Non-pigmented ciliary epithelial cell (primary cell): ENCODE measurements at regions not wholly inside any gene's neighbourhood (a gene's known extent, or its start where the extent isn't known, plus 50 kb on each side); places are given as distances from the start of the nearest gene placed in this dataset.
"Not testable (repeated sequence)": the region's sequence is repeated elsewhere in the genome, so short reads cannot be mapped to it uniquely, and the experiment has no call there.

Experiments
- DNase-seq: peaks from one replicate; pipeline ENCODE4 v3.0.0-alpha.2; 2010; ENCODE audit warnings: low read depth

DNA sequence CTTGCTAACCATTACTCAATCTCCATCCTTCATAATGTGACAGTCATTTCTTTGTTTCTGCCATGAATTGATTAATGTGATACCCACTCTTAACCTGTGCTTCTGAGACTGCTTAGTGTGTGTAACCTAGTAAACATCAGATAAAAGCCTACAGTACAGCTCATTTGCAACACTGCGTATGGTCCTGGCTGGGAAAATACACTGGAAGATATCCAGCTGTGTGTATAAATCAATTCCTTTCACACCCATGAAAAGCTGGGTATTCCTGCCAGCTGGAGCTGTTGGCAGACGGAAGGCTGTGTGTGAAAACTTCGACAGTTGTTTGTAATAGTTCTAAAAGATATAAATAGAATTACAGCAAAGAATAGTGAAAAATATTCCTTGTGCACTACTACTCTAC is 509.2 kb downstream of the FRK start:
- DNase-seq = no peak

DNA sequence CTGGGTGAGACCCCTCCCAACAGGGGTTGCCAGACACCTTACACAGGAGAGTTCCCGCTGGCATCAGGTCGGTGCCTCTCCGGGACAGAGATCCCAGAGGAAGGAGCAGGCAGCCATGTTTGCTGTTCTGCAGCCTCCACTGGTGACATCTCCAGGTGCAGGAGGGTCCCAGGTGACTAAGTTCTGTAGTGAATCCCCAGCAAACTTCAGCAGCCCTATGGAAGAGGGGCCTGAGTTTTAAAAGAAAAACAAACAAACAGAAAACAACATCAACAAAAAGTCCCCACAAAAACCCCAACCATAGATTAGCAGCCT is 515.1 kb downstream of the FRK start:
- DNase-seq = no peak

DNA sequence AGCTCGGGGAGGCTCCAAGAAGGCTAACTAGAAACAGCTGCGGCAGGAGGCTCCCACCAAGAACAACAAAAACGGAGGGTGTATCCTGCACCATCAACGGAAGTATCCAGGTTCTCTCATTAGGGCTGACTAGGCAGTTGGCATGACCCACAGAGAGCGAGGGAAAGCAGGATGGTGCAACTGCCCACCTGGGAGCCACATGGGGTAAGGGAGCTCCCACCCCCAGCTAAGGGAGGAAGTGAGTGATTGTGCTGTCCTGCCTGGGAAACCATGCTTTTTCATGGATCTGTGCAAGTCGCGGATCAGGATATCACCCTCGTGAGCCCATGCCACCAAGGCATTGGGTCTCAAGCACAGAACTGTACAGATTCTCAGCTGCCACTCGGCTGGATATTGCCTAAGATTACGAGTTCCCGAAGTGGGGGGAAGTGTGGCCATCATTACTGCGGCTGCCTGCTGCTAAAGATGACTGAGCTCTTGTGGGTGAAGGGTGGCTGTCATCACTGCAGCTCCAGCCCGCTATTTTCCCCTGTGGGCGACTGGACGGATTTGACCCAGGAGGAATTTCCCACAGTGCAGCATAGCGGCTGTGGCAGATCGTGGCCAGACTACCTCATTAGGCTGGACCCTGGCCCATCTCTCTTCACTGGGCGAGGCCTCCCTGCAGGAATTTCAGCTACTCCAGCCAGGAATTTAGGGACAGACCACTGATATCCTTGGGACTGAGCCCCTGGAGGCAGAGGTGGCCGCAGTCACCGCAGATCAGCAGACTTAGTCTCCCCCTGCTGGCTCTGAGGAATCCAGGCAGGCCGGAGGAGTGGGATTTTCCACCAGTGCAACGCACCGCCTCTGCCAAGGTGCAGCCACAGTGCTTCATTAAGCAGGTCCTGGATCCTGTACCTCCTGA is 515.7 kb downstream of the FRK start:
- no peak for DNase-seq

DNA sequence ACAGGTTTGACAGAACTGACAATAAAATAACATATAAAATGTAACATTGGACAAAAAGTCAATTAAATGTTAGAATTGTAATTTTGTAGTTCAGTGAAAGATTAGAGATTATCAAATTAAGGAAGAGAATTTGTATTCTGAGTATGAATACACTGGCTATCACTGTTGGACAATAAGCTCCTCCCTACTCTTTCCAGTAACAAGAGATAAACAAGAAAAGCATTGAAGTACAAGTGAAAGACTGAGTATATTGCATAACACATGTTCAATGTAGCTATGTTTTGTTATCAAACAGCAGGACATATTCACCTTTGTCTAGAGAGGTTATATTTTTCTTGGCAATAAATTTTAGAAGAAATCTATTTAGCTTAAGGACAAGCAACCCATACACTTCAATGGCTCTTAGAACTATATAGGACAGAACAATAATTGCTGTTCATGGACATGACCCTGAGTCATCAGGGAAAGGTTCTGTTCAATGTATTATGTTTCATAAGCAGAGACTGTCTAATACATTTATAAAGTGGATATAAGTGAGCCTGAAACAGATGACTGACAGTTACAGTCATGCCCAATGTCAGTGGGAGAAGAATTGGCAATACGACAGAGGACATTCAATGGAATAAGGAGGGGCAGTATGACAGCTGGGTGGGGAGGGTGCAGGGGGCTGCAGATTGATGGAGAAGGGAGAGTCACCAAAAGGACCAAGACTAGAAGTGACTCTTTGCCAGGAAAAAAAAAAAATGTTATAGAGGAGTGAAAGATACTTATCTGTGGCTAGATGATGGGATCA is 520.4 kb downstream of the FRK start:
- no peak for DNase-seq

DNA sequence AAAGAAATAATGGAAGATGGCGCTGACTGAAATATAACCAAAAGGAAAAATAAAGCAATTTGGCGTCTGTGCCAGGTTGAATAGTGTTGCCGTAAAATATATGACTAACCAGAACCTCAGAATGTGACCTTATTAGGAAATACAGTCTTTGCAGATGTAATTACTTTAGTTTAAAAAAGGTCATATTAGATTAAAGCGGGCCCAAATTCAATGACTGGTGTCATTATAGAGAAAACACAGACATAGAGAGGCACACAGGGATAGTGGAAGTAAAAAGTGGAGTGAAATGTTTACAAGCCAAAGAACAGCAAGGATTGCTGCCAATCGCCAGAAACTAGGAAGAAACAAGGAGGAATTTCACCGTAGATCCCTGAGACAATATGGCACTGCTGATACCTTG is 521.2 kb downstream of the FRK start:
- DNase-seq = no peak

DNA sequence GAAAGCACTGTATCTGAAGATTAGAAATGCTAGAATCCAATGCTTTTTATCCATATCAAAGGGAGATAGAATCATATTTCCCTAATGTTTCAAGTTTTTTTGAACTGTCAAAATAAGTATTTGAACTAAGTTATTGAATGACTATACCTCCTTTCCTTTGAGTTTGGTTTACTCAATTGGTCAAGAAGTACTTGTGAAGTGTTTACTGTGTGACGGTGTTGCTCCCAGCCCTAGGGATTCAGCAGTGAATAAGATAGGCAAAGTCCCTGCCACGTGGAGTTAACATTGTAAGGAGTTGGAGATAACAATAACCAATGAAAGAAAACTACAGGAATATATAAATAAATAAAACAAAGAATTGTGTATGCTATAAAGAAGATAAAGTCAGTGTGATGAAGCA is 535.9 kb downstream of the FRK start:
- no peak for DNase-seq

DNA sequence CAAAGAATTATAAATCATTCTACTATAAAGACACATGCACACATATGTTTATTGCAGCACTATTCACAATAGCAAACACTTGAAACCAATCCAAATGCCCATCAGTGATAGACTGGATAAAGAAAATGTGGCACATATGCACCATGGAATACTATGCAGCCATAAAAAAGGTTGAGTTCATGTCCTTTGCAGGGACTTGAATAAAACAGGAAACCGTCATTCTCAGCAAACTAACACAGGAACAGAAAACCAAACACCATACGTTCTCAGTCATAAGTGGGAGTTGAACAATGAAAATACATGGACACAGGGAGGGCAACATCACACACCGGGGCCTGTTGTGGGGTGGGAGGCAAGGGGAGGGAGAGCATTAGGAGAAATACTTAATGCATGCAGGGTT is 538.9 kb downstream of the FRK start:
- not testable (repeated sequence) for DNase-seq

DNA sequence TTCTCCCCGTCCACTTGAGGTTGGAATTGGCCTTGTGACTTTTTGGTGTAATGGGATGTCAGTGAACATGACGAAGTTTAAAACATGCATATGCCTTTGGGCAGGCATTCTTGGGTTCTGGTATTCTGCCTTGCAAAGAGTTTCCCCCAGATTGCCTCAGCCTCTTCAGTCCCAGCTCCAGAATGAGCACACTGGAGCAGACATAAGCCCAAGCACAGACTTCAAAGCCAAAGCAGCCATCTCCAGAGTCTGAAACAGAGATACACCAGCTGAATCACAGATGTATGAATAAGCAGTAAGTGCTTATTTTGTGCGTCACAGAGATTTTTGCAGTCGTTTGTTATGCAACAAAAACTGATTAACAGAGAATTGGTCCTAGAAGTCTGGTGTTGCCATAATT is 546.0 kb downstream of the FRK start:
- no peak for DNase-seq

DNA sequence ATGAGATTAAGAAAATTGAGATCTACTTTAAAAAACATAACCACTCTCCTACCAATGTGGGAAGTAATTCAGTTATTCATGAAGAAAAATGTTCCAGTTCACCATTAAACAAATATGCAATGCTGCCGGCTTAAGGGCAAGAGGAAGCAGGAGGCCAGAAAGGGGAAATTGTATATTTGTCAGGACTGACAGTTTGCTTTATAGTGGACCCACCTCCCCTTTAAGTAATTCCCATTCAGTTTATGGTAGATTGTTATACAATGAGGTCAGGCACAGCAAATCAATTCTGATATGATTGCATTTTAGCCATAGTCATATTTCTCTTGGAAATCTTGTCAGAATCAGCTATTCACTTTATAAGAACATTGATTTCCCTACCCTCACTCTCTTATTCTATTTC is 547.8 kb downstream of the FRK start:
- no peak for DNase-seq

DNA sequence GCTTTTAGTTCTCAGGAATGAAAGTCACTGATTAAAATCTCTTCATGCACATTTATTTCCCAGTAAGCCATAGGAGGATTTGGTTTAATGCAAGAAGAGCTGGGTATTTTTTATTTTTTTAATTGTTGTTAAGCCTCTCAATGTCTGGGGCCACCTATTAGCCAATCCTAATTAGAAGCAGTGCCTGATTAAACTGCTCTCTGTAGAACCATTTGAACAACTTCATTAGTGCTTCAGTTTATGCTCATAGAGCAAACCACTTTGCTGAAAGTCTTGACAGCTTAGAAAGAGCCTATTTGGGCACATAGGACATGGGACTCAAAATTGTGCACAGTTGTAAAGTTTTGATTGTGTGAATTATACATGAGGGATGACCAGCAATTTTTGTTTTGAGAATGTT is 548.9 kb downstream of the FRK start:
- no peak for DNase-seq

DNA sequence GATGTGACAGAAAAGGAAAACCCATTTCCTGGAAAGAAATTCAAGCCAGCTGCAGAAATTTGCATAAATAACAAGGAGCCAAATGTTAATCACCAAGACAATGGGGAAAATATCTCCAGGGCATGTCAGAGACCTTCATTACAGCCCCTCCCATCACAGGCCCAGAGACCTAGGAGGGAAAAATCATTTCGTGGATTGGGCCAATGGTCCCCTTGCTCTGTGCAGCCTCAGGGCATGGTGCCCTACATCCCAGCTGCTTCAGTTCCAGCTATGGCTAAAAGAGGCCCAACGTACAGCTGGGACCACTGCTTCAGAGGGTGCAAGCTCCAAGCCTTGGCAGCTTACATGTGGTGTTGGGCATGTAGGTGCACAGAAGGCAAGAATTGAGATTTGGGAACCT is 558.3 kb downstream of the FRK start:
- not testable (repeated sequence) for DNase-seq

DNA sequence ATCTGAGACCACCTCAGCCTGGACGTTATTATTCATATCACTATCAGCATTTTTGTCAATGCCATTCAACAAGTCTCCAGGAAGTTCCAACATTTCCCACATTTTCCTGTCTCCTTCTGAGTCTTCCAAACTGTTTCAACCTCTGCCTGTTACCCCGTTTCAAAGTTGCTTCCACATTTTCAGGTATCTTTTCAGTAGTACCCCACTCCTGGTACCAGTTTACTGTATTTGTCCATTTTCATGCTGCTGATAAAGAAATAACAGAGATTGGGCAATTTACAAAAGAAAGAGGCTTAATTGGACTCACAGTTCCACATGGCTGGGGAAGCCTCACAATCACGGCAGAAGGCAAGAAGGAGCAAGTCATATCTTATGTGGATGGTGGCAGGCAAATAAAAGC is 565.5 kb downstream of the FRK start:
- no peak for DNase-seq

DNA sequence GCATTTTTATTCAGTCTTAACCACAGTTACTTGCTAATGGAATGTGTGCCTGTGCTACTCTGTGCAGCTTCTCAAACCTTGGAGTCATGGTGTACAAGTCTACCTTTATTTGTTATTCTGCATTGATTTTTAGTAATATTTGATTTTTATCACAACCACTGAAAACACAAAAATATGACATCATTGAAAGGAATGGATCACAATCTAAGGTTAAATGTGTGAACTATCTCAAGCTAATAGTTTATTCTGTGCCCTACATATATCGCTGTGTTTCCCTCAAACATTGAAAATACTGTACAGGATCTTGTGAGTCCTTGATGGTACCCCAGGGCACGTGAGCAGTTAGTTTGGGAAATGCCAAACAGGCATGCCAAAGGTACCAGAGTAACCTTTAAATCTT is 573.4 kb downstream of the FRK start:
- no peak for DNase-seq

DNA sequence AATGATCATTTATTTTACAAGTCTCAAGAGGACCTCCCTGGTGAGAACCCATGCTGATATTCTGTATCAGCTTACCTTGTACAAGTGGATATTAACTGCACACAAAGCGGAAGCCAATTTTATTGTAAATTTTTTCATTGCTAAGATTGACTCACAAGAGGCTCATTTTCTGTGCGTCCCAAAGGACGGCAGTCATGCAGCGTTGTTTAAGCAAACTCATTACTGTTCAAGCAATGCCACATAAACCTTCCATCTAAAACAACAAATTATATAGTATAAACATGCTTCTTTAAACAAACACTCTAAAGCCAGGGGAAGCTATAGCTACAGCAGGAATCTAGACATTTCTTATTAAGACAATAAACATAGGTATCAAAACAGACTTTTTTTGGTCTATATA is 575.3 kb downstream of the FRK start:
- no peak for DNase-seq

DNA sequence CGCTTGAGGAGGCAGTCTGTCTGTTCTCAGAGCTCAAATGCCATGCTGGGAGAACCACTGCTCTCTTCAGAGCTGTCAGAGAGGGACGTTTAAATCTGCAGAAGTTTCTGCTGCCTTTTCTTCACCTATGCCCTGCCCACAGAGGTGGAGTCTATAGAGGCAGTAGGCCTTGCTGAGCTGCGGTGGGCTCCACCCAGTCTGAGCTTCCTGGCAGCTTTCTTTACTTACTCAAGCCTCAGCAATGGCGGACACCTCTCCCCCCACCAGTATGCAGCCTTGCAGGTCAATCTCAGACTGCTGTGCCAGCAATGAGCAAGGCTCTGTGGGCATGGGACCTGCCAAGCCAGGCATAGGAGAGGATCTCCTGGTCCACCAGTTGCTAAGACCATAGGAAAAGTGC is 580.1 kb downstream of the FRK start:
- not testable (repeated sequence) for DNase-seq

DNA sequence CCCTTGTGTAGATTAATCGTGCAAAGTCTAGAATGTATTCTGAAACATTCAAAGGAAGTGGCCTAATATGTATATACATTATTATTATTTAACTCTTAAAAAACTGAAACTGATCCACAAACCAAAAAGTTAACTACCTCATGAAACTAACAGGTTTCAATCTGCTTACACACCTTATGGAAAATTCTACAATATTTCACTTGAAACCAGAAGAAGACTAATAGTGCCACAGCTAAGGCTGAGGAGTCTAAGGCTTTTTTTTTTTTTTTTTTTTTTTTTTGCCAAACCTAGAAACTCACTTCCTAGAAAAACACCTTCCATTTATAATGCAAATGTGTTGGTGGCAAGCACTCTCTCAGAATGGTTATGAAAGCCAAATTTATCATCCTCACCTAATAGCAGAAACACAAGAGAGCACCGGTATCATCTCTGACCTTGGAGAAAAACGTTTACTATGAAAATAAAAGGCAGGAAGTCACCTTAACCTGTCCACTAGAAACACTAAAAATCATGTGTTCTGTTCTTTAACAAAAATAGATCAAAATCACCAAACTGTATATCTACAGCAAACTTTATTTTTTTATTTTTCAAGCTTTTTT is 586.1 kb downstream of the FRK start:
- DNase-seq = no peak

DNA sequence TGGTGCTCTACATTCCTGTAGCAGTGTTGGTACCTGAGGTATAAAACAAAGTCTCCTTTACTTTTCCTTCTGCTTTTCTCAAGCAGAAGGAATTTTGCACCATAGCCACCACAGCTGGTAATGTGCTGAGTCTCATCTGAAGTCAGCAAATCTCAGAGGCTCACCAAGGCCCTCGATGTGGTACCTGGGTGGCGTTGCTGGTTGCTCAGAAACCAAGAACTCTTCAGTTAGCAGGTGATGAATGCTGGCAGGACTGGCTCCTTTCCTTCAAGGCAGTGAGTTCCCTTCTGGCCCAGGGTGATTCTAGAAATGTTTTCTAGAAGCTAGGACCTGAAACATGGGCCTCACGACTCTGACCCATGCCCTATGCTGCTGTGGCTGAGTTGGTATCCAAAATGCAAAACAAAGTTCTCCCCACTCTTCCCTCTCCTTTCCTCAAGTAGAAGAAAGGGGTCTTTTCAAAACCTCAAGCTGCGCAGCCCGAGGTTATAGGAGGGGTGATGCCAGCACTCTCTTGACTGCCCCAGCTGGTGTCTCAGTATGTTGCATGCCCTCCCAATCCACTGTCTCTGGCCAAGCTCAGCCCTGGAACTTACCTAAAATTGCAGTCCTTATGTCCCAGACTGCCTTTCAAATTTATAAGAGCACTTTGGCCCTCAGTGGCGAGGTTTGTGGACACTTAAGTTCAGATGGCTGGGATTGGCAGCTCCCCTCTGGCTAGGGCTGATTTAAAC is 592.3 kb downstream of the FRK start:
- no peak for DNase-seq

DNA sequence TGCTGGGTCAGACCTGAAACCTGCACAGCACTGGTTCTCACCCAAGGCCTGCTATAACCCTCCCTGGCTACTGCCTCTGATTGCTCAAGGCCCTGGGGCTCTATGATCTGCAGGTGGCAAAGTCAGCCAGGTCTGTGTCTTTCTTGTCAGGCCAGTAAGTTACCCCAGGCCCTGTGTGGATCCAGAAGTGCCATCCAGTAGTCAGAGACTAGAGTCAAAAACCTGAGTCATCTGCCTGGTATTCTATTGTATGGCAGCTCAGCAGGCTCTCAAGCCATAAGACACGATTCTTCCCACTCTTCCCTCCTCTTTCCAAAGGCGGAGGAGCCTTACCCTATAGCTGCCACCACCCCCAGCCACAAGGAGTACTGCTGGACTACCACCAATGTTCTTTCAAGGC is 593.0 kb downstream of the FRK start:
- DNase-seq = no peak

DNA sequence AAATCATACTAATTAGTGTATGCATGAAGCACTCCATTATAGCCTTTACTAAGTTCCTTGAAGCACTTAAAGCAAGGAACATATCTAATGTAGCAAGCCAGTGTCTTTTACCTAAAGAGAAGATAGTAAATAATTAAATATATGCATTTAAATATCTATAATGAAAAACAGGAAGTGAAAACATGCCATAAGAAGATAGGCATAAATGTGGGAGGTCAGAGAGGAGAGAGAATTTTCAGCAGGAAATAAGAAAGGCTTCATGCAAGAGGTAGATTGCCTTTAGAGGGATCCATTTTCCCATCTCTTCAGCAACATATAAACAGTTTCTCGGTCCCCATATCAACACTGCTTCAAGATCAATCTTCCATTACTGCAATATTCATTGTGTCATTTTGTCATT is 599.8 kb downstream of the FRK start:
- no peak for DNase-seq

DNA sequence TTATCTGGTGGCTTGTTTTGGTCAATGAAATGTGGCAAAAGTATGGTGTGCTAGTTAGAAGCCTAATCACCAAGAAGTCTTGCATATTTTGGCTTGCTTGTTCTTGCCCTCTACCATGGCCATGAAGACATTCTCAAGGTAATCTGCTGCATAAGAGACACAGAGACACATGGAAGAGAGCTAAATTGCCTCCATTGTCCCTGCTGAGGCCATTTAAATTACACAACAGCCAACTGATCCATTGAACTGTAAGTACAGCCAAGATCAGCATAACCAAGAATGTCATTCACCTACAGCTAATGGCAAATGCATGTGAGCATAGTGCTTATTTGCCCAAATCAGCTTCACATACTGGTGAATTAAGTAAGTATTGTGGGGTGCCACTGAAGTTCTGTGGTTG is 603.8 kb downstream of the FRK start:
- DNase-seq = no peak

DNA sequence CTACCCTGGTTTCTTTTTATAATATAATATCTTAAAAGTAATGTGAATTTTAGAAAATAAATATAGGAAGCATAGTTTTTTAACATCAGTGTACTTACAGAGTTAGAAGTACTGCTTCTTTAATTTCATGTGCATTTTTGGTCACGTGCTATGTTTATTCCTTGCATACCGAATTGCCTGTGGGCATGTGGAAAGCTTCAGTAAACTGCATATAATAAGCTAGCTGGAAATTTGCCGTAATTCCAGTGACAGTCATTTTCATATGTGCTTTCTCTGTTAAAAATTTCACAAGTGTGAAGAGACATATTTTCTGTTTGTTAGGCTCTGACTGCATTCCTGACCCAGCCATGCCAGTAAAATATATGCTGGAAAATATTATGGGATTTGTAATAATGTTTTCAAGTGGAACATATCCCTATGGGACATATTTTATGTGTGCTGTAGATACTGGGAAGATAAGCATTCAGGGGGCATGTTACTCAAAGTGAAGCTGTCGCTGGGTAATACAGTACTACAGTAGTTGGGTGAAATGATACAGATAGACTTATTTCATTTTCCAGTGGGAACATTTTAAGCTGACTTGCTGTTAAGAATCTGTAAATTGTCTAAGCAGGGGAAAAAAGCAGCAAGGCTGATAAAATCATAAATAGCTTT is 616.7 kb downstream of the FRK start:
- no peak for DNase-seq

DNA sequence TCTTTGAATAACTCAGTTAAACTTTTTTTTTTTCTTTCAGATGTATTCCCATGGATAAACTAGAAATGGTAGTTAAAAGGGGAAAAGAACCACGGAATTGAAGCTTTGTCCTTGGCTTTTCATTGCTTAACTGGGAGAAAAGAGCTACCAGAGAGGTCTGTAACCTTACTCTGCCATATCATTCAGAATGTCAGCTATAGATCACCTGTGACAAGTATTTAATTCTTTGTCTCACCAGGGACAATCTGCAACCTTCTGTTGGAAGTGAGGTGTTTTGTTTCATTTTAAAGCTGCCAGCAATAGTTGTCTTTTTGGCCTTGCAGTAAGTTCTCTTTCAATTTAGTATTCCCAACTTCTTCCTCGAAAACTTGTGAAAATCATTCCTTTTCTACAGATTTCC is 618.4 kb downstream of the FRK start:
- DNase-seq = no peak
